ENCODE measurements at regions not wholly inside any gene's neighbourhood (a gene's known extent, or its start where the extent isn't known, plus 50 kb on each side); places are given as distances from the start of the nearest gene placed in this dataset.

- Mint-ChIP-seq H3K36me3 (ENCODE audit: low read depth) (no peaks in the 10 kb centered on the region), H3K4me3 (no peak overlapping the region), H3K9me3 (no peaks in the 10 kb centered on the region), H3K4me1 (ENCODE audit: low read depth) (peaks cover 5% of the 10 kb centered on the region), H3K27ac (no peak overlapping the region), H3K27me3 (no peaks in the 10 kb centered on the region)
Observed at GRCh38 chr1:98005326-98006010, 84.6 kb upstream of the DPYD start.

DNA sequence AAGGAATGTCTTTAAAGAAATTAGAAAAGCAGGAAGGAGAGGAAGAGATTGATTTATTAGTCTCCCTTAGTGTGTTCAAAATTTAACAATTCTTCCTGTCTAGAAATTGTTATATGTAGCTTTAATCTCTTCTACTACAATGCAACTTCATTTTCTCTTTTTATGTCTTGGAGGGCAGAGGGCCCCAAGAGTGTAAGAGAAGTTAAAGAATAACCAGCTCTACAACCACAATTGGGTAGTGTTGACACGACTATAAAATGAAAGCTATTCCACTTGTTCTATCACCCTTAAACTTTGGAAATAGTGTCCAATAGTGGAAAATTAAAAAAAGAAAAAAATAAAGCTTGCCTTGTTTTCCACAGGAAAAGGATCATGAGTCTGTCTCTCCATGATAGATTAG, 82.6 kb upstream of the DPYD start:
- no peak overlapping the region for H3K4me3 Mint-ChIP-seq
- H3K27me3 Mint-ChIP-seq, result no peaks in the 10 kb centered on the region
- no peaks in the 10 kb centered on the region for H3K9me3 Mint-ChIP-seq
- H3K27ac Mint-ChIP-seq, result no peak overlapping the region
- peaks cover 3% of the 10 kb centered on the region for H3K4me1 Mint-ChIP-seq (ENCODE audit: low read depth)
- H3K36me3 Mint-ChIP-seq (ENCODE audit: low read depth), result no peaks in the 10 kb centered on the region

DNA sequence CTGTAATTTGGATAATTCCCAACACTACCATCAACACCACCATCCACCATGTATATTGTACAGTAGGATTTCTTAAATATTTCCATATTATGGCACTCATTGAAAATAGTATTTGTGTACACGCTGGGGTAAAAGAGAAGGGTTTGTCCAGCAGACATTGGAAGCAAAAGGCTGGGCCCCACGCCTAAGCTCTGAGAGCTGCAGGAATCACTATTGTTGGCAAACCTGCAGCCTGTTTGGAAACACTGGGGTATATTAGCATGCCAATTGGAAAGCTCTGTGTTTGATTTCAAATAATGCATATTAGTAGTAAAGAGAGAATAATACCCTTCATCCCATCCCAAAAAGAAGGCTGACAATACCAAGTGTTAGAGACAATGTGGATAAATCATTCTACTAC, 81.5 kb upstream of the DPYD start:
- Mint-ChIP-seq H3K4me1 (ENCODE audit: low read depth) (no peaks in the 10 kb centered on the region), H3K27ac (no peak overlapping the region), H3K27me3 (no peaks in the 10 kb centered on the region), H3K9me3 (no peaks in the 10 kb centered on the region), H3K4me3 (no peak overlapping the region), H3K36me3 (ENCODE audit: low read depth) (no peaks in the 10 kb centered on the region)

DNA sequence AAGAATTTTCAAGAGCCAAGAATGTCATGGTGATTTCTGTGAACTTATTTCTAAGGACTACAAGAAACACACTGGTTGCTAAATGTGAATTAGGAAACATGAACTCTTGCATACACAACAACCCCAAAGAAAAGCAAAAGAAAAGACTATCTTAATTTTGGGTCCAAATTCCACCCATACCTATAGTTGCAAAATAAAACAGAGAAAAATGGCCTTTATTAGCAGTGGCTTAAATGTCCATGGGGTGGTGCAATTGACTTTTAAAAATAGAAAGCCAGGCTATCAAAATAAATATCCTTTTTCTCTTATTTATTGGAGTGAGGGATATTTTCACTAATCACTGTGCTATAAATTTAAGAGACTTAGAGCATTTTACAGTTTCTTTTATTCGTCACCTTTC, 80.9 kb upstream of the DPYD start:
- H3K36me3 Mint-ChIP-seq (ENCODE audit: low read depth), result no peaks in the 10 kb centered on the region
- H3K27me3 Mint-ChIP-seq, result no peaks in the 10 kb centered on the region
- H3K4me1 Mint-ChIP-seq (ENCODE audit: low read depth), result no peaks in the 10 kb centered on the region
- no peaks in the 10 kb centered on the region for H3K9me3 Mint-ChIP-seq
- no peak overlapping the region for H3K4me3 Mint-ChIP-seq
- H3K27ac Mint-ChIP-seq, result no peak overlapping the region

DNA sequence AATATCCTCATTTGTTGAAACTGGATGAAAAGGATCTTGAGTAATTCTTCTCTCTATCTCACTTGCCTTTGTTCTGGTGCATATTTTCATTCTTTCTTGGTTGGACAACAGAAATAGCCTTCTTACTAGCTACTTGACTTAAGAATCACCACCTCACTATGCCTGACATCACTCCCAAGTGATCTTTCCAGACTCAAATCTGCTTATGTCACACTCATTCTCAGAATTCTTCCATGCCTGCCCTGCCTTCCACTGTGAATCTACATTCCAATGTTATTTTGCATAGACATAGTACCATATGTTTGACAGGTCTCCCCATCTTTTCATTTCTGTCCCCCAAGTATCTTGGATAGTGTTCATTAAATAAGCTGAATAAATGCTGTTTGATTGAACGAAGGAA, 78.5 kb upstream of the DPYD start:
- Mint-ChIP-seq H3K9me3 (no peaks in the 10 kb centered on the region), H3K27ac (no peak overlapping the region), H3K36me3 (ENCODE audit: low read depth) (no peaks in the 10 kb centered on the region), H3K4me1 (ENCODE audit: low read depth) (no peaks in the 10 kb centered on the region), H3K27me3 (no peaks in the 10 kb centered on the region), H3K4me3 (no peak overlapping the region)

- Mint-ChIP-seq H3K9me3 (no peaks in the 10 kb centered on the region), H3K36me3 (ENCODE audit: low read depth) (no peaks in the 10 kb centered on the region), H3K27ac (no peak overlapping the region), H3K27me3 (peaks cover 4% of the 10 kb centered on the region), H3K4me3 (no peak overlapping the region), H3K4me1 (ENCODE audit: low read depth) (no peaks in the 10 kb centered on the region)
Observed at GRCh38 chr1:97996880-97997279, 76.0 kb upstream of the DPYD start.

- no peak overlapping the region for H3K27ac Mint-ChIP-seq
- no peak overlapping the region for H3K4me3 Mint-ChIP-seq
- no peaks in the 10 kb centered on the region for H3K36me3 Mint-ChIP-seq (ENCODE audit: low read depth)
- H3K27me3 Mint-ChIP-seq, result peaks cover 11% of the 10 kb centered on the region
- no peaks in the 10 kb centered on the region for H3K9me3 Mint-ChIP-seq
- H3K4me1 Mint-ChIP-seq (ENCODE audit: low read depth), result no peaks in the 10 kb centered on the region
Observed at GRCh38 chr1:97989094-97989680, 68.4 kb upstream of the DPYD start.

DNA sequence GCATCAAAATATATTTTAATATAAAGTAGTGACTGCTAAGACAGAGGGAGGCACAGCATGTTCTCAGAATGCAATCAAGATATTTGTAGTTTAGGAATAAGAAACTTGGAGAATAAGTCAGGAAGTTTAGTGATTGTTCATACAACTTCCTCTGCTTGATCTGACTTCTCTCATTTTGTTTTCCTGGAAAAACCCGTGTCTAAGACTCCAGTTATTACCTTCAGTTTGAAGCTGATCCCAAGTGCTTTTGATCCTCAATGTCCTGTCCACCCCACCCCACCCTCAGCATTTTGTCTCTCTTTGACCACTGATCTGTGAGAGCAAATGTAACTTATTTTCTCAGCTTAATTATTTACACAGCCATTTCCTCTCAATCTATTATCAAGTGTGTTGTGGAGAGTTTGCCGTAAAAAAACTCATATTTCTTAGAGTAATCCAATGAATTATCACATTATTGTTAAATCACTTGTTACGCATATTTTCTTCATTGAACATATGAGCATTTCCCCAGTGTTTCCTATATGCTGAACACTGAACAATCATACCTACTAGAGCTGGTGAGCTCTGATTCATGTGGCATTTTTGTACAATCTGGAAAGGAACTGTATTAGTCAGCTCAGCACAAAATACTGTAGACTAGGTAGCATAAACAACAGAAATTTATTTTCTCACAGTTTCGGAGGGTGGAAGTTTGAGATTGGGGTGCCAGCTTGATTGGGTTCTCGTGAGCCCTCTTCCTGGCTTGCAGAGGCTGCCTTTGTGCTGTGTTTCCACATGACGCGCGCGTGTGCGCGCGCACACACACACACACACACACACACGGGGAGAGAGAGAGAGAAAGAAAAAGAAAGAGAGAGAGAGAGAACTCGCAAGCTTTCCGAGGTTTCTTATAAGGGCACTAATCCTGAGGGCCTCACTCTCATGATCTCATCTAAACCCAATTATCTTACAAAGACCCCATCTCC, 65.5 kb upstream of the DPYD start:
- H3K4me3 Mint-ChIP-seq, result no peak overlapping the region
- H3K9me3 Mint-ChIP-seq, result no peaks in the 10 kb centered on the region
- peaks cover 7% of the 10 kb centered on the region for H3K27me3 Mint-ChIP-seq
- no peak overlapping the region for H3K27ac Mint-ChIP-seq
- no peaks in the 10 kb centered on the region for H3K36me3 Mint-ChIP-seq (ENCODE audit: low read depth)
- H3K4me1 Mint-ChIP-seq (ENCODE audit: low read depth), result no peaks in the 10 kb centered on the region

DNA sequence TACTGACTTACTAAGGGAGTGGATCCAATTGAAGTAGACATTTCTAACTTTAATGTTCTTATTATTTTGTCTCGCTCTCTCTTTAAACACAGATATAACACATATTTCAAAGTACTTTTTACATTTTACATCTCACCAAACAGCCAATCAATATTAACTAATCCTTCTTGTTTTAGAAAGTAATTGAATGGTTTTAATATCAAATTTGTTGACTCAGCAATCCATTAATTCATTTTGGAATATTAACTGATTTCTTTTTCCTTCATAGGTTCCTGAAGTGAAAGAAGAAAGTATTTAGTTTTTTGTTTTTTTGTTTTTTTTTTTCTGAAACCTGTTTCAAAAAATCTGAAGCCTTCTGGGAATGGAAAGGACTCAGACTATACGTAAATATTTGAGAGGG, 62.3 kb upstream of the DPYD start:
- H3K27me3 Mint-ChIP-seq, result no peaks in the 10 kb centered on the region
- no peaks in the 10 kb centered on the region for H3K4me1 Mint-ChIP-seq (ENCODE audit: low read depth)
- H3K36me3 Mint-ChIP-seq (ENCODE audit: low read depth), result no peaks in the 10 kb centered on the region
- no peak overlapping the region for H3K27ac Mint-ChIP-seq
- H3K9me3 Mint-ChIP-seq, result no peaks in the 10 kb centered on the region
- H3K4me3 Mint-ChIP-seq, result no peak overlapping the region

DNA sequence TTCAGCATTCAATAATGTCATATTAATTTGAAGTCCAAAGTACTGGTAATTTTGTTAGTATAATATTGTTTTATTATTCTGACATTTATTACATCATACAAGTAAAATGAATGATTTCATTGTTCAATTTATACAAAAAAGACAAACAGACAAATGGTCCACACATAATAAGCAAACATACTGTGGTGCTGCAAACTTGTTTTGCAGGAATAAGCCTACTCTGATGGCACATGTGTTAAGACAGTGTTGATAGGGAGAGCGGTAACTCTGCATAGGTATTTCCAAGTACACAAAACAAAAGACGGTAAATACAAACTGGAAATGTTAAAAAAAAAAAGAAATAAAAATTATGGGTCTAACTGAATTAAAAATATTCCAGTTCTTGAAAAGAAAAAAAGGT, 59.7 kb upstream of the DPYD start:
- Mint-ChIP-seq H3K4me3 (no peak overlapping the region), H3K27ac (no peak overlapping the region), H3K9me3 (no peaks in the 10 kb centered on the region), H3K27me3 (no peaks in the 10 kb centered on the region), H3K36me3 (ENCODE audit: low read depth) (no peaks in the 10 kb centered on the region), H3K4me1 (ENCODE audit: low read depth) (no peaks in the 10 kb centered on the region)

GRCh38 chr1:97976801-97977200, 56.0 kb upstream of the DPYD start:
- no peaks in the 10 kb centered on the region for H3K9me3 Mint-ChIP-seq
- no peaks in the 10 kb centered on the region for H3K4me1 Mint-ChIP-seq (ENCODE audit: low read depth)
- H3K27ac Mint-ChIP-seq, result no peak overlapping the region
- H3K4me3 Mint-ChIP-seq, result no peak overlapping the region
- peaks cover 3% of the 10 kb centered on the region for H3K27me3 Mint-ChIP-seq
- no peaks in the 10 kb centered on the region for H3K36me3 Mint-ChIP-seq (ENCODE audit: low read depth)
